GM12872 (cell line): ENCODE measurements at regions not wholly inside any gene's neighbourhood (a gene's known extent, or its start where the extent isn't known, plus 50 kb on each side); places are given as distances from the start of the nearest gene placed in this dataset.

Experiments used
- CTCF ChIP-seq: IDR thresholded peaks from 3 replicates; pipeline ENCODE4 v1.5.1; 2011; ENCODE audit warnings: low read depth, mild to moderate bottlenecking, low read length, moderate library complexity; ENCODE audit not compliant: insufficient read depth

DNA sequence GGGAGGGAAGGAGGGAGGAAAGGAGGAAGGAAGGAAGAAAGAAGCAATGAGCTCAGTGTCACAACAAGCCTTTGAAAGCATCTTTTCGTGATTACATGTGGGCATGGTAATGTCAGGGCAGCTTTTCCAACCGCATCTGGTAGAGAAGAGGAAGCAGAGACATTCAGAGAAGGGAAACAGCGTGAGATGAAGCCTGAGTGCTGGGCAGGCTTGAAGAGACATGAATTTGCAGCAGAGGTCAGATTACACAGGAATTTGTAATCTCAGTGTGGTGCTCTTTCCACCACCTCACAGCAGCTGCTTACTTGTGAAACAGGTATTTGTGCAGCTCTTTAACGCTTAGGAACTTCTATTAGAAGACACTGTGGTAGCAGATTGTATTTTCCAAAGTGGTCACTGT is 289.5 kb upstream of the C11orf87 start:
- TF ChIP-seq CTCF: no peak

DNA sequence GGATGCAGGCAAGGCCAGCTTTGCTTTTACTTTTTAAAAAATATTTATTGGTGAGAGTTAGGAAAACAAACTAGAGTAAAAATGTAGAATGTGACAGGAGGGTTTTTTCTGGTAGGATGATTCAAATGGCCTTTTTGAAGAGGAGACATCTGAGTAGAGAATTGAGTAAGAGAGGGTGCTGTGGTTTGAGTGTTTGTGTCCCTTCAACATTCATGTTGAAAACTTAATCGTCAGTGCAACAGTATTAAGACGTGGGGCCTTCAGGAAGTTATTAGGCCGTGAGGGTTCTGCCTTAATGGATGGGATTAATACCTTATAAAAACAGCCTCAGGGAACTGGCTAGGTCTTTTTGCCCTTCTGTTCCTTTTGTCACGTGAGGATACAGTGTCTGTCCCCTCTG is 288.8 kb upstream of the C11orf87 start:
- TF ChIP-seq CTCF: no peak

- TF ChIP-seq CTCF: no peak
These were observed 286.4 kb upstream of the C11orf87 start for GRCh38 chr11:109135627-109136026.

- no peak for TF ChIP-seq CTCF
These were observed 283.8 kb upstream of the C11orf87 start for GRCh38 chr11:109138196-109138595.

DNA sequence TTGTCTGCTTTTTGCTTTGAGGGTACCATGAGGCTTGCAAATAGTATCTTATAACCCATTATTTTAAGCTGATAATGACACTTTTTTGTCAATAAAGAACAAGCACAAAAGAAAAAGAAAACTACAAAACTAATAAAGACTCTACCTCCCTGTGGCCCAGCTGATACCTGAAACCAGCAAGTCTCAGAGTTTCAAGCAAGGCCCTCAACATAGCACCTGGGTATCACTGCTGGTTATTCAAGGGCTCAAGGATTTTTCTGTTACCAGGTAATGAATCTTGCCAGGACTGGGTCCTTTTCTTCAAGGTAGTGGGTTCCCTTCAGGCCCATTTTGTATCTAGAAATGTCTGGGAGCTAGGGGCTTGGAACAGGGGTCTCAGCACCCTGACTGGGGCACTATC is 281.6 kb upstream of the C11orf87 start:
- no peak for TF ChIP-seq CTCF

DNA sequence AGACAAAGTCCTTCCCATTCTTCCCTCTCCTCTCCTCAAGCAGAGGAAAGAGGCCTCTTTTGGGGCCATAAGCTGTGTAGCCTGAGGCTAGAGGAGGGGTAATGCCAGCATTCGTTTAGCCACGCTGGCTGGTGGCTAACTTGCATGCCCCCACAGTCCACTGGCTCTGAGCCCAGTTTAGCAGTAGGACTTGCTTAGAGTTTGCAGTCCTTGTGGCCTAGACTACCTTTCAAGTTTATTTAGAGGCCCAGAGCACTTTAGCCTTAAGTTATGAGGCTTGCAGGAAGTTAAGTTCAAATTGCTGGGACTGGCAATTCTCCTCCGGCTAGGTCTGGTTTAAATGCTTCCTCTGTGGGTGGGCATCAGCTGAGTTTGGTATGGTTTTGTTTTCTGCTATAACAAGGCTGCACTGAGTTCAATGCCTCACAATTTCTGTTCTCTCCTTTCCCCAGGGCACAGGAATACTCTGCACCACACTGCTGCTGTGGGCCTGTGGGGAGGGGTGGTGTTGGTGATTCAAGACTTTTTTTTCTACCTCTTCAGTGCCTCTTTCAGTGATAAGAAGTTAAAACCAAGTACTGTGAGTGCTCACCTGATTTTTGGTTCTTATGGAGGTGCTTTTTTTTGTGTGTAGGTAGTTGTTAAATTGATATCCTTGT is 281.0 kb upstream of the C11orf87 start:
- no peak for TF ChIP-seq CTCF

DNA sequence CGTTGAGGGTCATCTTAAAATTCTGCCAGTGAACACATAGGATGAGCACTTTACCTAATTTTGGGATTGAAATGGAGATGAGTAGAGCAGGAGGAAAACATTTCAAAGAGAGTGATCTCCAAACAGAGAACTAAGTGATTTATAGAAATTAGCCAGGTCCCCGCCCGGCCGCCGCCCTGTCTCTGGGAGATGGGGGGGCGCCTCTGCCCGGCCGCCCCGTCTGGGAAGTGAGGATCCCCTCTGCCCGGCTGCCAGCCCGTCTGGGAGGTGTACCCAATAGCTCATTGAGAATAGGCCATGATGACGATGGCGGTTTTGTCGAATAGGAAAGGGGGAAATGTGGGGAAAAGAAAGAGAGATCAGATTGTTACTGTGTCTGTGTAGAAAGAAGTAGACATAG is 276.7 kb upstream of the C11orf87 start:
- no peak for TF ChIP-seq CTCF
